ENCODE measurements at regions not wholly inside any gene's neighbourhood (a gene's known extent, or its start where the extent isn't known, plus 50 kb on each side); places are given as distances from the start of the nearest gene placed in this dataset.

DNA sequence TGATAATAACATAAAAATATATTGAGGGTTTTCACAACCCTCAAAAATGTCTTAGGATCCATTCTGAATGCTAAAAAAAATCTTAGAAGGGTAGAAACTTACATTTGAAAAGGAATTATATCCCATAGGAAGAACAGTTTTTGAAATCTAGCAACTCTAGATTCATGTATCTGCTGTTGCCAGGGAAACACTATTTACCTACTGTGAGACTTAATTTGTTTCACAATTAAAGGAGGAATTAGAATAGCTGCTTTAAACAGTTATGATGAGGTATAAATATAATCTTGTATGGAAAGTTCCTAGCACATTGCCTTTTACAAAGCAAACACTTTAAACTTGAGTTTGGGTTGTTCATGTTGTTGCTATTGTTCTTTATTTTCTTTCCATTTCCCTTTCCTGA is 988.2 kb downstream of the SUCLG1 start:
- TF ChIP-seq CTCF (IDR thresholded peaks at IDR 0.05) (no peak), POLR2AphosphoS5 (IDR thresholded peaks at IDR 0.05) (no peak)

Data from upper lobe of left lung (tissue), 4 donors.